Keratinocyte (primary cell): ENCODE measurements at regions not wholly inside any gene's neighbourhood (a gene's known extent, or its start where the extent isn't known, plus 50 kb on each side); places are given as distances from the start of the nearest gene placed in this dataset.

Experiments
- EZH2 ChIP-seq: IDR thresholded peaks from one replicate; pipeline ENCODE4 v1.6.1; 2012; ENCODE audit warnings: inconsistent platforms, mild to moderate bottlenecking, low read length, moderate library complexity
- TF ChIP-seq, protein P1 (sequence below), 3 experiments: IDR thresholded peaks in 1 of 3; conservative IDR thresholded peaks in 1 of 3; optimal IDR thresholded peaks in 1 of 3; 2 replicates in 2 of 3; 3 replicates in 1 of 3; pipeline versions ENCODE3 to v1.5.1; 2011; ENCODE audit warnings: low read length in 3 of 3, mild to moderate bottlenecking in 3 of 3, moderate library complexity in 2 of 3, control low read depth in 1 of 3, inconsistent platforms in 1 of 3; ENCODE audit not compliant: insufficient read depth in 2 of 3; ENCODE audit errors: extremely low read depth in 1 of 3

DNA sequence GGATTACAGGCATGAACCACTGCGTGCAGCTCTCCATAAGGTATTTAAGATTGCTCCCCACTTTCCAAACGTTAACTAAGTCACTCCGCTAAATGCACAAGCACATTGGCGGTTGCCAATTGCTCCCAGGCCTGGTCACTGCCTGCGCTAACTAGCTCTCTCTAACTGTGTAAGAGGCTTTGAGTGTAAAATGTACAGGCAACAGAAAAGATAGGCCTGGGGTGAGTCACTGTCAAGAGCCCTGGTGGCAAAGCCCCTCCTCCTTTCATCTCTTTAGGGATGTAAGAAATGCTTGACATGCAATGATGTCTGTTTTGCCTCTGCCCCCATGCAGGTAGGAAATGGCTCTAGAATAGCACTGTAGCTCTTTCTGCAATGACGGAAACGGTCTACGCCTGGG, 329.7 kb upstream of the GATB start:
- TF ChIP-seq, protein P1, sequence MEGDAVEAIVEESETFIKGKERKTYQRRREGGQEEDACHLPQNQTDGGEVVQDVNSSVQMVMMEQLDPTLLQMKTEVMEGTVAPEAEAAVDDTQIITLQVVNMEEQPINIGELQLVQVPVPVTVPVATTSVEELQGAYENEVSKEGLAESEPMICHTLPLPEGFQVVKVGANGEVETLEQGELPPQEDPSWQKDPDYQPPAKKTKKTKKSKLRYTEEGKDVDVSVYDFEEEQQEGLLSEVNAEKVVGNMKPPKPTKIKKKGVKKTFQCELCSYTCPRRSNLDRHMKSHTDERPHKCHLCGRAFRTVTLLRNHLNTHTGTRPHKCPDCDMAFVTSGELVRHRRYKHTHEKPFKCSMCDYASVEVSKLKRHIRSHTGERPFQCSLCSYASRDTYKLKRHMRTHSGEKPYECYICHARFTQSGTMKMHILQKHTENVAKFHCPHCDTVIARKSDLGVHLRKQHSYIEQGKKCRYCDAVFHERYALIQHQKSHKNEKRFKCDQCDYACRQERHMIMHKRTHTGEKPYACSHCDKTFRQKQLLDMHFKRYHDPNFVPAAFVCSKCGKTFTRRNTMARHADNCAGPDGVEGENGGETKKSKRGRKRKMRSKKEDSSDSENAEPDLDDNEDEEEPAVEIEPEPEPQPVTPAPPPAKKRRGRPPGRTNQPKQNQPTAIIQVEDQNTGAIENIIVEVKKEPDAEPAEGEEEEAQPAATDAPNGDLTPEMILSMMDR (optimal IDR thresholded peaks at IDR 0.05 in 1 of 3, IDR thresholded peaks at IDR 0.05 in 1 of 3, conservative IDR thresholded peaks at IDR 0.05 in 1 of 3; ENCODE audit: extremely low read depth in 1 of 3, insufficient read depth in 2 of 3, low read length in 3 of 3) = no peak
- no peak for TF ChIP-seq EZH2
